ENCODE measurements at regions not wholly inside any gene's neighbourhood (a gene's known extent, or its start where the extent isn't known, plus 50 kb on each side); places are given as distances from the start of the nearest gene placed in this dataset.

DNA sequence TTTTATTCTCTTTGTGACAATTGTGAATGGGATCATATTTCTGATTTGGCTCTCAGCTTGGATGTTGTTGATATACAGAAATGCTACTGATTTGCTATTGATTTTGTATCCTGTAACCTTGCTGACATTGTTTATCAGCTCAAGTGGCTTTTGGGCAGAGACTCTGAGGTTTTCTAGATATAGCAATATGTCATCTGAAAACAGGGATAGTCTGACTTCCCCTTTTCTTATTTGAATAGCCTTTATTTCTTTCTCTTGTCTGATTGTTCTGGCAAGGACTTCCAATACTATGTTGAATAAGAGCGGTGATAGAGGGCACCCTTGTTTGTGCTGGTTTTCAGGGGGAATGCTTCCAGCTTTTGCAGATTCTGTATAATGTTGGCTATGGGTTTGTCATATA is 150.8 kb downstream of the FASLG start:
- Histone ChIP-seq H4K5ac (ENCODE audit: insufficient read length, low read depth, low read length) (no peak overlapping the region), H3K9me3 (ENCODE audit: control insufficient read depth, low read depth, low read length) (no peaks in the 10 kb centered on the region), H3K79me1 (ENCODE audit: insufficient read depth, low read depth, low read length, poor library complexity, severe bottlenecking) (no peaks in the 10 kb centered on the region), H2AK5ac (ENCODE audit: insufficient read length, low read length) (no peak overlapping the region), H2BK5ac (ENCODE audit: insufficient read length, low read length) (no peak overlapping the region), H4K91ac (ENCODE audit: insufficient read length, low read depth, low read length) (no peak overlapping the region), H3K27me3 (ENCODE audit: insufficient read depth, low read length) (no peaks in the 10 kb centered on the region), H3K23ac (ENCODE audit: insufficient read length, low read depth, low read length) (no peak overlapping the region), H2BK20ac (ENCODE audit: low read depth, low read length, poor library complexity, severe bottlenecking) (no peak overlapping the region), H2BK12ac (ENCODE audit: insufficient read length, low read depth, low read length) (no peak overlapping the region), H4K20me1 (ENCODE audit: control insufficient read depth, insufficient read depth, insufficient read length) (no peaks in the 10 kb centered on the region), H3K18ac (ENCODE audit: insufficient read length, low read depth, low read length) (no peak overlapping the region), H2BK120ac (ENCODE audit: low read depth, low read length, poor library complexity, severe bottlenecking) (no peak overlapping the region), H3K9ac (ENCODE audit: extremely low read depth, insufficient read length, low read length) (no peak overlapping the region), H3K56ac (ENCODE audit: insufficient read length, low read depth, low read length) (no peak overlapping the region), H3K4ac (ENCODE audit: low read depth, low read length) (no peak overlapping the region), H2BK15ac (ENCODE audit: low read depth, low read length) (no peak overlapping the region), H3K4me2 (ENCODE audit: insufficient read depth, insufficient read length, low read length) (no peak overlapping the region), H3K79me2 (ENCODE audit: insufficient read depth, low read length) (no peaks in the 10 kb centered on the region), H3K14ac (ENCODE audit: insufficient read depth, low read length) (no peak overlapping the region), H2AFZ (ENCODE audit: low read length) (no peak overlapping the region), H3K27ac (ENCODE audit: insufficient read length, low read depth, low read length) (no peak overlapping the region), H3K4me1 (ENCODE audit: insufficient read depth, low read length) (no peaks in the 10 kb centered on the region), H3T11ph (ENCODE audit: low read length) (no peak overlapping the region), H4K8ac (replicated peaks; ENCODE audit: insufficient read length, low read depth, low read length) (no peak overlapping the region), H3K23me2 (ENCODE audit: insufficient read length, low read depth, low read length, poor library complexity, severe bottlenecking) (no peaks in the 10 kb centered on the region)
- TF ChIP-seq, protein P1, sequence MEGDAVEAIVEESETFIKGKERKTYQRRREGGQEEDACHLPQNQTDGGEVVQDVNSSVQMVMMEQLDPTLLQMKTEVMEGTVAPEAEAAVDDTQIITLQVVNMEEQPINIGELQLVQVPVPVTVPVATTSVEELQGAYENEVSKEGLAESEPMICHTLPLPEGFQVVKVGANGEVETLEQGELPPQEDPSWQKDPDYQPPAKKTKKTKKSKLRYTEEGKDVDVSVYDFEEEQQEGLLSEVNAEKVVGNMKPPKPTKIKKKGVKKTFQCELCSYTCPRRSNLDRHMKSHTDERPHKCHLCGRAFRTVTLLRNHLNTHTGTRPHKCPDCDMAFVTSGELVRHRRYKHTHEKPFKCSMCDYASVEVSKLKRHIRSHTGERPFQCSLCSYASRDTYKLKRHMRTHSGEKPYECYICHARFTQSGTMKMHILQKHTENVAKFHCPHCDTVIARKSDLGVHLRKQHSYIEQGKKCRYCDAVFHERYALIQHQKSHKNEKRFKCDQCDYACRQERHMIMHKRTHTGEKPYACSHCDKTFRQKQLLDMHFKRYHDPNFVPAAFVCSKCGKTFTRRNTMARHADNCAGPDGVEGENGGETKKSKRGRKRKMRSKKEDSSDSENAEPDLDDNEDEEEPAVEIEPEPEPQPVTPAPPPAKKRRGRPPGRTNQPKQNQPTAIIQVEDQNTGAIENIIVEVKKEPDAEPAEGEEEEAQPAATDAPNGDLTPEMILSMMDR (conservative IDR thresholded peaks at IDR 0.05) = no peak
- DNase-seq = no peak
- Mint-ChIP-seq H3K36me3 (ENCODE audit: insufficient read depth in 1 of 3, low read depth in 3 of 3) (peaks cover 0 to 22% (median under 1%) of the 10 kb centered on the region in 3 experiments; a peak in 3 of 7 replicates), H3K9me3 (peaks cover 26 to 32% of the 10 kb centered on the region in 2 experiments), H3K27me3 (ENCODE audit: low read depth) (no peaks in the 10 kb centered on the region), H3K4me3 (no peak overlapping the region), H3K27ac (no peak overlapping the region), H3K4me1 (no peaks in the 10 kb centered on the region)
- WGBS (ENCODE audit: extremely low coverage, insufficient read length, low lambda C conversion rate) = no CpG with 5 or more reads among the region's 1 CpG

Data from H9 (cell line).